ENCODE measurements at regions not wholly inside any gene's neighbourhood (a gene's known extent, or its start where the extent isn't known, plus 50 kb on each side); places are given as distances from the start of the nearest gene placed in this dataset.
"Not testable (repeated sequence)": the region's sequence is repeated elsewhere in the genome, so short reads cannot be mapped to it uniquely, and the experiment has no call there.

DNA sequence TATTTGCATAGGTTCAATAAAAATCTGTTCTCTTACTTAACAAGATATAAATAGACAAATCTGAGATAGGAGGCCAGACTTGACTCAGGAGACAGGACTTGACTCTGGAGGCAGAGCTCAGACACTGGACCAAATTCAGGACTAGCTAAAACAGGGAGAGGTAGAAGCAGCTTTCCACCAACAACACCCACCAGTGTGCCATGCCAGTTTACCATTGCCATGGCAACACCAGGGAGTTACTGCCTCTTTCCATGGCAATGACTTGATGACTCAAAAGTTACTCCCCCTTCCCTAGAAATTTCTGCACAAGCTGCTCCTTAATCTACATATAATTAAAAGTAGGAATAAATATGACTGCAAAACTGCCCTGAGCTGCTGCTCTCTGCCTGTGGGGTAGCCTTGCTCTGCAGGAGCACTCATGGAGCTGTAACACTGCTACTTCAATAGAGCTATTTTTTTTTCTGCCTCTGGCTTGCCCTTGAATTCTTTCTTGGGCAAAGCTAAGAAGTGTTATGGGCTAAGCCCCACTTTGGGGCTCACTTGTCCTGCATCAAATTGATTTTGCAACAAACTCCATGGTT, 473.0 kb downstream of the PLK2 start:
- H3K4me3 ChIP-seq (ENCODE audit: low read depth, low read length) = no peak overlapping the region
- no peak for DNase-seq (ENCODE audit: low read depth)
- in situ Hi-C loops (cut with HindIII; ENCODE audit: low sequenced_read_pairs) = no loop called here
- TF ChIP-seq, protein P1, sequence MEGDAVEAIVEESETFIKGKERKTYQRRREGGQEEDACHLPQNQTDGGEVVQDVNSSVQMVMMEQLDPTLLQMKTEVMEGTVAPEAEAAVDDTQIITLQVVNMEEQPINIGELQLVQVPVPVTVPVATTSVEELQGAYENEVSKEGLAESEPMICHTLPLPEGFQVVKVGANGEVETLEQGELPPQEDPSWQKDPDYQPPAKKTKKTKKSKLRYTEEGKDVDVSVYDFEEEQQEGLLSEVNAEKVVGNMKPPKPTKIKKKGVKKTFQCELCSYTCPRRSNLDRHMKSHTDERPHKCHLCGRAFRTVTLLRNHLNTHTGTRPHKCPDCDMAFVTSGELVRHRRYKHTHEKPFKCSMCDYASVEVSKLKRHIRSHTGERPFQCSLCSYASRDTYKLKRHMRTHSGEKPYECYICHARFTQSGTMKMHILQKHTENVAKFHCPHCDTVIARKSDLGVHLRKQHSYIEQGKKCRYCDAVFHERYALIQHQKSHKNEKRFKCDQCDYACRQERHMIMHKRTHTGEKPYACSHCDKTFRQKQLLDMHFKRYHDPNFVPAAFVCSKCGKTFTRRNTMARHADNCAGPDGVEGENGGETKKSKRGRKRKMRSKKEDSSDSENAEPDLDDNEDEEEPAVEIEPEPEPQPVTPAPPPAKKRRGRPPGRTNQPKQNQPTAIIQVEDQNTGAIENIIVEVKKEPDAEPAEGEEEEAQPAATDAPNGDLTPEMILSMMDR (IDR thresholded peaks at IDR 0.05; ENCODE audit: low read depth, low read length, missing control alignments) = no peak

DNA sequence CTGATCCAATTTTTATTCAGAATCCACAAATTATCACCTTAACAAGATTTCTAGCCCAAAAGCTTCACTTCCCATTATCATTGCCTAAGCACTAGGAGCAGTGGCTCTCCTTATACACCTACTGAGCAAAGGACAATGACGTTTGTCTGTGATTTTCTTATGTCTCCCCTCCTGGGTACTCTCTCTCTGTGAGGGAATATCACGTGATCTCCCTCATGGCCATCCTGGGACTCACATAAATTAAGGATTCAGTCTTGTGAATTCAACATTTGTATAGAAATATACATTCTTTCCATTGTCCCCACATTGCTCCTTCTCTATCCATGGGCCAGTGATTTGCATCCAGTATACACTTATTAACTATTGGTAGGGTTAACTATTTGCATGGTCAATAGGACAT, 476.5 kb downstream of the PLK2 start:
- TF ChIP-seq, protein P1 (IDR thresholded peaks at IDR 0.05; ENCODE audit: low read depth, low read length, missing control alignments) = no peak
- DNase-seq (ENCODE audit: low read depth) = no peak
- H3K4me3 ChIP-seq (ENCODE audit: low read depth, low read length) = no peak overlapping the region
- in situ Hi-C loops (cut with HindIII; ENCODE audit: low sequenced_read_pairs) = no loop called here

DNA sequence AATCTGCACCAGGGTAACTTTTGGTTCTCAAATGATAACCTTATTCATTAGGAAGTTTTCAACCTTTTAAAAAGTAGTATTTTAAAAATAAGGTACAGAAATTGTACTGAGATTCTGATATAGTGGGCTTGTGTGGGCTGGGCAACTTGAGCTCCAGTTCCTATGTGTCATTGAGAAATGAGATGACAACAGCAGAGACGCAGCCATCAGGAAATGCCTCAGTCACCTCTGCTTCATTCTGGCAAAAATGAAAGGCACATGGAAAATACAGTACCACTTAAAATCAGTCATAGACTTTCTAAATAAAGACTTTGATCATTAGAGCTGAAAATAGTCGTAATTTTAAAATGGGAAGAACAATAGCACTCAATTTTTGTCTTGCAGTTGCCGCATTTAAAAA, 480.2 kb downstream of the PLK2 start:
- H3K4me3 ChIP-seq (ENCODE audit: low read depth, low read length) = no peak overlapping the region
- TF ChIP-seq, protein P1 (IDR thresholded peaks at IDR 0.05; ENCODE audit: low read depth, low read length, missing control alignments) = no peak
- in situ Hi-C loops (cut with HindIII; ENCODE audit: low sequenced_read_pairs) = no loop called here
- DNase-seq (ENCODE audit: low read depth) = no peak

- TF ChIP-seq, protein P1 (IDR thresholded peaks at IDR 0.05; ENCODE audit: low read depth, low read length, missing control alignments) = no peak
- in situ Hi-C loops (cut with HindIII; ENCODE audit: low sequenced_read_pairs) = no loop called here
- DNase-seq (ENCODE audit: low read depth) = no peak
- H3K4me3 ChIP-seq (ENCODE audit: low read depth, low read length) = no peak overlapping the region
These were observed 483.4 kb downstream of the PLK2 start for GRCh38 chr5:57976506-57976905.

GRCh38 chr5:57972099-57972498, 487.8 kb downstream of the PLK2 start:
- H3K4me3 ChIP-seq (ENCODE audit: low read depth, low read length); DNase-seq (ENCODE audit: low read depth); in situ Hi-C loops (cut with HindIII; ENCODE audit: low sequenced_read_pairs): not testable (repeated sequence)

DNA sequence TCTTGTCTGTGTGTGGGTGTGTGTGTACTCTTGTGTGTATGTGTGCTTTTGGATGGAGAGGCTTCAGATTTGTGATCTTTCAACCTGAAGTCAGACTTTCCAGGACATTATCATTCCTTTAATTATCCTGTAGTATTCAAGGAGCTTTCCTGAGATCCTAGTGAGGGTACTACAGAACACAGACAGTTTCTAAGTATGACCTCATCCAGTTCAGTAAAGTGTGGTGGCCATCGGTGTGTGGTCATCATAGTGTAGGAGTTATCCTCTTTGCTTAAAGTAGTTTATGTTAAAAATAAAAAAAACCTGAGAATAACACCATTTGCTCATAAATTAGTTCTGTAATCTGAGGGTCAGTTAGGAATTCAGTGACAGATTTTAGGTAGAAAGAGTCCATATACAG, 478.0 kb upstream of the ACTBL2 start:
- no peak for DNase-seq (ENCODE audit: low read depth)
- H3K4me3 ChIP-seq (ENCODE audit: low read depth, low read length) = no peak overlapping the region
- in situ Hi-C loops (cut with HindIII; ENCODE audit: low sequenced_read_pairs) = no loop called here
- TF ChIP-seq, protein P1 (IDR thresholded peaks at IDR 0.05; ENCODE audit: low read depth, low read length, missing control alignments) = no peak

DNA sequence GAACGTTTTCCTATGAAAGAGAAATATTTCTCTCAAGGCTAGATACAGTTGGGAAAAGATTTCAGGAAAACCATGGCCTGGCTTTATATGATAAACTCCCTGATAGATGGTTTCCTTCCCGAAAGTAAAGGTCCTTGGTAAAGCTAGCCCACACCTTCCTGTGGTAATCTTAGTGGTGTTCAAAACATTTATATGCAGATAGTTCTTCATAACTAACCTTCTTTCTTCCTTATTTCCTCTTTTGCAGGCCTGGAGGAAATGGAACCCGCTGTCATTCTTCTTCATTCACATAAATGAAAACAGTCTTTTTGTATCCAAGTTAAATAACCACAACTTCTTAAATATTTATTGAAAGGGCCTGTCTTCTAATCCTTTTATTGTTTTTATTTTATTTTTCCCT, 474.0 kb upstream of the ACTBL2 start:
- DNase-seq (ENCODE audit: low read depth) = no peak
- TF ChIP-seq, protein P1 (IDR thresholded peaks at IDR 0.05; ENCODE audit: low read depth, low read length, missing control alignments) = no peak
- in situ Hi-C loops (cut with HindIII; ENCODE audit: low sequenced_read_pairs) = no loop called here

More for the DNA sequence above, 474.0 kb upstream of the ACTBL2 start:
- H3K4me3 ChIP-seq (ENCODE audit: low read depth, low read length) = no peak overlapping the region
